GM13977 (cell line): ENCODE measurements at regions not wholly inside any gene's neighbourhood (a gene's known extent, or its start where the extent isn't known, plus 50 kb on each side); places are given as distances from the start of the nearest gene placed in this dataset.

Experiments
- DNase-seq: peaks from one replicate; pipeline ENCODE4 v3.0.0; 2012; ENCODE audit warnings: low spot score
- in situ Hi-C: fragments of 300-500 bp; cut with MboI; formaldehyde crosslinking; loops from one replicate; pipeline ENCODE4 v1.12.0; 2022; ENCODE audit warnings: low sequenced_read_pairs, low pct_unique_long_range_greater_than_20kb, mixed read lengths, inconsistent platforms; ENCODE audit not compliant: unreplicated experiment
- TF ChIP-seq, protein P1 (sequence below): IDR thresholded peaks from 2 replicates; pipeline ENCODE4 v1.5.1; 2012; ENCODE audit warnings: mild to moderate bottlenecking, control low read depth; ENCODE audit not compliant: insufficient read depth; ENCODE audit errors: extremely low read depth, missing control alignments

GRCh38 chr3:22765679-22766078 lies 437.4 kb upstream of the UBE2E2 start:
- in situ Hi-C loops, result no loop called here
- TF ChIP-seq, protein P1, sequence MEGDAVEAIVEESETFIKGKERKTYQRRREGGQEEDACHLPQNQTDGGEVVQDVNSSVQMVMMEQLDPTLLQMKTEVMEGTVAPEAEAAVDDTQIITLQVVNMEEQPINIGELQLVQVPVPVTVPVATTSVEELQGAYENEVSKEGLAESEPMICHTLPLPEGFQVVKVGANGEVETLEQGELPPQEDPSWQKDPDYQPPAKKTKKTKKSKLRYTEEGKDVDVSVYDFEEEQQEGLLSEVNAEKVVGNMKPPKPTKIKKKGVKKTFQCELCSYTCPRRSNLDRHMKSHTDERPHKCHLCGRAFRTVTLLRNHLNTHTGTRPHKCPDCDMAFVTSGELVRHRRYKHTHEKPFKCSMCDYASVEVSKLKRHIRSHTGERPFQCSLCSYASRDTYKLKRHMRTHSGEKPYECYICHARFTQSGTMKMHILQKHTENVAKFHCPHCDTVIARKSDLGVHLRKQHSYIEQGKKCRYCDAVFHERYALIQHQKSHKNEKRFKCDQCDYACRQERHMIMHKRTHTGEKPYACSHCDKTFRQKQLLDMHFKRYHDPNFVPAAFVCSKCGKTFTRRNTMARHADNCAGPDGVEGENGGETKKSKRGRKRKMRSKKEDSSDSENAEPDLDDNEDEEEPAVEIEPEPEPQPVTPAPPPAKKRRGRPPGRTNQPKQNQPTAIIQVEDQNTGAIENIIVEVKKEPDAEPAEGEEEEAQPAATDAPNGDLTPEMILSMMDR, result no peak
- DNase-seq, result no peak

DNA sequence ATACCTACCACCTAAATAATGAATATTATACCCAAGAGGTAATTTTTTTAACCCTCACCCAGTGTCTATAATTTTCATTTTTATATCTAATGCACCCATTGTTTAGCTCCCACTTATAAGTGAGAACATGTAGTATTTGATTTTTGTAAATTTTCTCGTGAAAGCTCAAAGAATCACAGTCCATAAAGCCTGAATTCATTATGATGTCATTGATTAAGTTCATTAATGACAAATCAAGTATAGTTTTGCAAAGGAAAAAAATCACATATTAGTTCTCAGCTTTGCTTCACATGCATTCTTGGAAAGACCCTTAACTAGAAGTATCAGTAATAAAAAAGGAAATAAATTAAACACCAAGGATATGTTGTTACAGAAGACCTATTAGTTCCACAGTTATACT lies 425.3 kb upstream of the UBE2E2 start:
- in situ Hi-C loops, result no loop called here

DNA sequence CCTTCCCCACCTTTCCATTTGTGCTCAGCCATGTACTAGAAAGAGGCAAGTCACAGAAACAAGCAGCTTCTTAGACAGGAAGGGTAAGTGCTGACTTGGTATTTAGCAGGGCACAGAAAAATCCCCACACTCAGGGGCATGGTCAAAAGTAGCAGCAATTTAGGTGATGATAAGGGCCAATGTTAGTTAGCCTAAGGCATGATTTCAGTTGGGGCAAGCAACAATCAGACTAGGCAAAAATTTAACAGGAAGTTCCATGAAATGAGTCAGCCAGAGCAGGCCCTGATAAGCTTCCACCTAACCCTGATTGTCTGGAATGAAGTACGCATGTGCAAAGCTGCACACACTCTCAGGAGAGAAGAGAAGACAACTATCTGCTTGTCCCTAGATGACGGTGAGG lies 423.4 kb upstream of the UBE2E2 start:
- in situ Hi-C loops, result no loop called here
- TF ChIP-seq, protein P1, result no peak
- no peak for DNase-seq

More for the DNA sequence above, 425.3 kb upstream of the UBE2E2 start:
- no peak for DNase-seq
- TF ChIP-seq, protein P1, result no peak

DNA sequence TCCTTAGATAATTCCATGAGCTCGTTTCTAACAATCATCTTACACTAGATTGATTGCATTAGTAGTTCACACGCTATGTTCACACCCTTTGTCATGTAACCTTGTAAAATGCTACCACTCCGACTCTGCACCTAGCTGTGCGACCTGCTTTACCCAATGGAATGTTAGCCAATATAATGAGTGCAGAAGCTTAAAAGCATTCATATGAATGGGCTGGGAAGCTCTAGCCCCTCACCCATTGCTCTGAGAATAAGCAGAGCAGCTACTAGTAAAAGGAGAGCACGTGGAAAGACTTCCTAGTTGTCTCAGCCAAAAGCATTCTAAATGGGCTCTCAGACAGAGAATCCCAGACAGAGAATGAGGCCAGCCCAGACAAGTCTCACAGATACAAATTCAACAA lies 410.6 kb upstream of the UBE2E2 start:
- in situ Hi-C loops, result no loop called here
- no peak for DNase-seq
- TF ChIP-seq, protein P1, result no peak

DNA sequence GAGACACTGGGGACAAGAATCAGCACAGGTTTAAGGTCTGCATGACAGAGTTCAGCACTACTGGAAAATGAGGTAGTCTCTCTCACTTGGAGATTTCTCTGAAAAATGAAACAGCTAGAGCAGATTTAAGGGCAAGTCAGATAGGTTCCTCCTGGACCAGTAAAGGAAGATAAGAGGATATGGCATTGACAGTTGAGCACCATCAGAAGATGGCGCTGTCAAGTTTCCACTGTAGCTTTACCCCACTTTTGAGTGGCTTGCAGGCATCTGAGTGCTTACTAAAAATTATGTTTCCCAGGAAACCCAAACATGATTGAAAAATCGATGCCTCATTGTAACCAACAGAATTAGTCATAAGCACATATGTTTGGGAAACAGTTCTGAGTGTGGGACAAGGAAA lies 407.2 kb upstream of the UBE2E2 start:
- no peak for DNase-seq
- TF ChIP-seq, protein P1, result no peak
- in situ Hi-C loops, result no loop called here

- no peak for DNase-seq
- in situ Hi-C loops, result no loop called here
- TF ChIP-seq, protein P1, result no peak
Observed at GRCh38 chr3:22798461-22798860, 404.7 kb upstream of the UBE2E2 start.

DNA sequence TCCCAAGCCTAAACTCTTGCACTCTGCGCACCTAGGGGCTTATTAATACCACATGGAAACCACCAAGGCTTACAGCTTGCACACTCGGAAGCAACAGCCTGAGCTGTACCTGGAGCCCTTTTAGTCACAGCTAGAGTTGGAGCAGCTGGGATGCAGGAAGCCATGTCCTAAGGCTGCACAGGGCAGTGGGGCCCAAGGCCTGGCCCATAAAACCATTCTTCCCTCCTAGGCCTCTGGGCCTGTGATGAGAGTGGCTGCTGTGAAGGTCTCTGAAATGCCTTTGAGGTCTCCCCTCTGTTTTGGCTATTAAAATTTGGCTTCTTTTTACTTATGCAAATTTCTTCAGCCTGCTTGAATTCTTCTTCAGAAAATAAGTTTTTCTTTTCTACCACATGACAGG lies 383.9 kb upstream of the UBE2E2 start:
- in situ Hi-C loops, result no loop called here
- no peak for DNase-seq
- TF ChIP-seq, protein P1, result no peak
